HG02885 (cell line): ENCODE measurements at regions not wholly inside any gene's neighbourhood (a gene's known extent, or its start where the extent isn't known, plus 50 kb on each side); places are given as distances from the start of the nearest gene placed in this dataset.
A peak's percentile ranks its signal among the peaks of the same experiment; 100 is the strongest.
"Not testable (repeated sequence)": the region's sequence is repeated elsewhere in the genome, so short reads cannot be mapped to it uniquely, and the experiment has no call there.

Experiments used
- ATAC-seq: cut with Tn5 transposase; IDR thresholded peaks from one replicate; pipeline ENCODE4 v1.9.1; 2021; ENCODE audit warnings: mild to moderate bottlenecking; ENCODE audit not compliant: unreplicated experiment, poor library complexity

DNA sequence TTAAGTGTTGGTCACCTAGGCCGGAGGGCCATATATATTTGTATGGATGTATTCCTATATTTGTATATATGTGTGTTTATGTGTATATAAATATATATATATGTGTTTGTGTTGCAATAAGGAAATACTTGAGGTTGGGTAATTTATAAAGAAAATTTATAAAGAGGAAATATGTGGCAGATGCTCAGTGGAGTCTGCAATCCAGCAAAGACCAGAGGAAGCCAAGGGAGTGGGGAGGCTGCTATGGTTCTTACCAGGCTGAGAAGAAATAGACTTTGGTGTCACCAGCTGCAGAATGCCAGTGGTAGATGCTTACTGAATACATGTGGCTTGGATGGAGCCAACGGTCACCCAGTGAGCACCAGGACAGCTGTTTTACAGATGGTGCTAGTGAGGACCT lies 97.4 kb upstream of the ELOVL5 start:
- ATAC-seq = no peak

DNA sequence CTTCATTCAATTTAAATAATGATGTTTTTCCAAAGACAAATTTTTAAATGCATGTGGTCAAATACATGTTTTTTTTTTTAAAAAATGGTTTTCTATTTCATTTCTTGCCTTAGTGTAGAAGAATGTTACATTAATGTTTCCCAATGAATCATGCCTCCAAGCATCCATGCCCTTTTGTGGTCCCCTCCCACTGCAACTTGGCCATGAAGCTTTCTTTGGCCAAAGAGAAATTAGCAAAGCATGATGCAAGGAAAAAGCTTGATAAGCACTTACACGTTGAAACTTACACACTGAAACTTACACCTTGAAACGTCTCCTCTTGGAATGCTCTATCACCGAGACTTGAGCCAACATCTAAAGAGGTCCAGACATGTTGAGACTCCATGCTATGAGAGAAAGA lies 93.0 kb upstream of the ELOVL5 start:
- no peak for ATAC-seq

- no peak for ATAC-seq
Observed at GRCh38 chr6:53441035-53441493, 92.3 kb upstream of the ELOVL5 start.

DNA sequence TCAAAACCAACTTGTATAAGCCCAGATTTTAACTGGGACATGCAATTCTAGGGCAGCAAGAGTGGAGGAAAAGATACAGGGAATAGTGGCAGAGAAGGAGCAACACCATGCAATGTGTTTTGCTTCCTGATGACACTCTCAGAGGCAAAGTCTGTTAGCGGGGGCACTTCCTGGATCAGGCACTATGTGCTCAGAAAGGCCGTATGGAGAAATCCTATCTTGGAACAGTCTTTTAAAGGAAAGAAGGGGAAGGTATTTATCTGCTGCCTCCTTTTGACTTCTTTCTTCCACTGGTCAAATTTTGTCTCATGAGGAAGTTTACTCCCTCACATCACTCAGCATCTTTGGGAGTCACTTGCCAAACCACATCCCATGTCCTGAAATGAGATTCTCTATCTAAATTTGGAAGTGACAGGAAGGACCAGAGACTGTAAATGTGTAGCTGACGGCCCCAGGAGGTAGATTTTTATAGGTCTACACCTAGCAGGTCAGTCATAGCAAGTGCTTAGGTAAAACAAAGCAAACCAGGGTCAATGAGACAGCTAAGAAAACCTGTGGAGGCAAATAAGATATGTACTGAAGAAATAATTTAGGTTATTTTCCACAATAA lies 91.7 kb upstream of the ELOVL5 start:
- ATAC-seq = no peak

DNA sequence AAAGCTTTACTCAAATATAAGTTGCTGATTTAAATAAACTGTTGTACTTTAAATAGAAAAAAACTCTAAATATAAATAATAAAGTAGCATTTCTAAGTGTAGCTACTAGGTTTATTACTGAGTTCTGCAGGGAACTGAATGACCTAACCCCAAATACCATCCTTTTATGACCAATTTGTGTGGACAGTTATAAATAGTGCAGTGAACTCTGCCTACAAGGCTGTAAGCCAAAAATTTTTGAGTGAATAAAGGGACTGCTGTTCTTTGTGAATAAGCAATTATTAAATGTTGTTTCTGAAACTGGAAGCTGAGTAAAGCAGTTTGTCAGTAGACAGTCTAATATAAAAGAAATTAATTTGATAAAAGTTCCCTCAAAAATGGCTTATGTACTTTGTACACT lies 90.8 kb upstream of the ELOVL5 start:
- no peak for ATAC-seq

DNA sequence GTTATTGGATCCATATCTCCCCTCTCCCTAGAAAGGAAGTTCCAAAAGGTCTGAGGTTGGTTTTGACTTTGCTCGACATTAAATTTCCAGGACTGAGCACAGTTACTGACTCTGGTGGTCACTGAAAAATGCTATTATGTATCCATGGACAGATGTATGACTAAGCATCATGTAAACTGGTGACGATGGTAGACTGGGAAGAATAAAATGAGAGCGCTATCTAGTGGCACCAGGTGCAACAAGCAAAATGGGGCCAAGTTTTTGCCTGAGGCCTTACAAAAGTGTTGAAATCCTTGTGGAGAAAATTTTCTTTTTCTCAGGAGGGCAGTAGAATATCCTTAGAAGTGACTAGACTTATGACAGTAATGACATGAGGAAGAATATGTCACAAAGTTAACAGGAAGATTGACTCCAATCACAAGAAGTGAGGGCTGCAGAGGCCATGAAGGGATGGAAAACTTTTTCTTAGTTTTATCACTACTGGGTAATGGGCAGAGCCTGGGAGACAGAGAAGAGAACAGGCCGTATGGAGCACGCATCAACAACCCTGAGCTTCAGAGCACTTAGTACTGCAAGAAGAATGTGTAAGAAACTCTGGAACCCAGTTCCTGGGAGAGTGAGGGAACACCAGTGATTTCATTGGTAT lies 88.9 kb upstream of the ELOVL5 start:
- ATAC-seq = peak; percentile 61

GRCh38 chr6:53436526-53437303 lies 88.0 kb upstream of the ELOVL5 start:
- peak; percentile 22 for ATAC-seq

DNA sequence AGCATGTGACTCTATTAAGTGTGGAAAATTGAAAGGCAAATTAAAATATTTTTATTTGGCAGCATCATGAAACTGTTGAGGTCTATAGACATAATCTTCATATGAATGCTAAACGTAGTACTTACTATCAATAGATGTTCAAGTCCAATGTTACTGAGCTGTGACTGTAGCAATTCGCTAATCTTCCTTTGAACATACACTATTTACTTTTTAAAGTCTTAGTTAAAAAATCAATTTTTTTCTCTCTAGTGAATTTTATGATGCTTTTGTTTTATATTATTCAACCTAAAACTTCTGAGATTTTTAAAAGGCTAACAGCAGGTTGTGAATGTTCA lies 85.2 kb upstream of the ELOVL5 start:
- no peak for ATAC-seq

DNA sequence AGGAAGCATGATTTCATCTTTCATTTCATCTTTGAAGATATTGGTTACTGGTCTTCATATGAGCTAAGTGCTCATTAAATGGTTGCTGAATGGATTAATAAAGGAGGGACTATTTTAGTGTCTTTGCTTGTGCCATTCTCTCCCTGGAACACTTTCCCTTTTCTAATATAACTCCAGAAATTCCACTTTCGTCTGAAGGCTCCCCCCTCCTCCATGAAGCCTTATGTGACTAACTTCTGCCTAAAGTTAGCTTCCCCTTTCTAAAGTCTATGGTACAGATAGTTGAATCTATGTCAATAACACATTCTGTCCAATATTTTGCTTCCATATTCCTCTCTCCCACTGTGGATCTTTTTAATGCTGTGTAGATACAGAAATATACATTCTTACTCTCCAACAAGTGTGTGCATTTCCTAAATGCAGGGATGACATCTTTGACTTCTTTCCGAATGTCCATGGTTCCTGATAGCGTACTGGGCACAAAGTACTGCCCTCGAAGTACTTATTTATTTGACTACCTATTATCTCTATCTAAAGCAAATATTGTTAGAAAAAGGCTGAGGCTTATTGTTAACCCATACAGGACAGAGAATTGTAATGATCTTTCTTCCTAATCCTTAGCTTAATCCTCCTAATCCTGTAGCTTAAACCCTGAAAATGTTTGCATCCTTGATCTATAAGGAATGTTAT lies 84.7 kb upstream of the ELOVL5 start:
- no peak for ATAC-seq

DNA sequence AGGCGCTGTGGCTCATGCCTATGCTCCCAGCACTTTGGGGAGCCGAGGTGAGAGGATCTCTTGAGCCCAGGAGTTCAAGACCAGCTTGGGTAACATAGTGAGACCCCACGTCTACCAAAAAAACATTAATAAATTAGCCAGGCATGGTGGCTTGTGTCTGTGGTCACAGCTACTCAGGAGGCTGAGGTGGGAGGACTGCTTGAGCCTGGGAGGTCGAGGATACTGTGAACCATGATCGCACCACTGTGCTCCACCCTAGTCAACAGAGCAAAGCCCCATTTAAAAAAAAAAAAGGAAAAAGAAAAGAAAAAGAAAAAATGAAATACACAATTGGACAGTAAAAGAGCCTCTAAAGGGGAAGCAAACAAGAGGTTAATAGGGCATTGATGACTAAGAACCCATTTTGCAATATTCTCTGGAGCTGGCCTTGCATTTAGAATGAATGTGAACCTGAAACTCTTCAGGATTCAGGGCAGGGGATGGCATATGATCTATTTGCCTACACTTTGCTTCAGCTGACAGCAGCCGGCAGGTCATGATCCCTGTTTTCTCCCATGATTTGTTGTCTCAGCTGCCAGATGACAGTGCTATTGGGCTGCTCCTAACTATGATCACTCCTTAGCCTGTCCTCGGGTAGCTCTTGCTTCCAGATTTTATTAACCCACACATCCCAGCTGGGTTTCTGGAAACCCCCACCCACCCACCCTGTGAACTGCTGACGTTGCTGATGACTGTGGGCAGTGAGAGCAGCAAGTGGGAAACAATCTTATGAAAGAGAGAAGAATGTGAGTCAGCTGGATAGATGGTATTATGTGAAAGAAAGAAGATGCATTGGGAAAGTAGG lies 83.8 kb upstream of the ELOVL5 start:
- ATAC-seq = no peak

DNA sequence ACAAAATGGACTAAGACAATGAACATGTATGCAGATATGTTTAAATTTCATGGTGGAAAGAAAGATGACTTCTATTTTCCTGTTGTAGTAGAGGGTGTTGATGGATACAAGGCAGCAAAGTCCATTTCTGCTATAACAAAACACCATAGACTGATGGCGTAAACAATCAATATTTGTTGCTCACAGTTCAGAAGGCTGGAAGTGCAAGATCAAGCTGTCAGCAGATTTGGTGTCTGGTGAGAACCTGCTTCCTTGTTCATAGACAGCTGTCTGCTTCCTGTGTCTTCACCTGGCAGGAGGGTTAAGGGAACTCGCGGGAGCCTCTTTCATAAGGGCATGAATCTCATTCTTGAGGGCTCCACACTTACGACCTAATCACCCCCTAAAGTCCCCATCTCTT lies 83.0 kb upstream of the ELOVL5 start:
- no peak for ATAC-seq

DNA sequence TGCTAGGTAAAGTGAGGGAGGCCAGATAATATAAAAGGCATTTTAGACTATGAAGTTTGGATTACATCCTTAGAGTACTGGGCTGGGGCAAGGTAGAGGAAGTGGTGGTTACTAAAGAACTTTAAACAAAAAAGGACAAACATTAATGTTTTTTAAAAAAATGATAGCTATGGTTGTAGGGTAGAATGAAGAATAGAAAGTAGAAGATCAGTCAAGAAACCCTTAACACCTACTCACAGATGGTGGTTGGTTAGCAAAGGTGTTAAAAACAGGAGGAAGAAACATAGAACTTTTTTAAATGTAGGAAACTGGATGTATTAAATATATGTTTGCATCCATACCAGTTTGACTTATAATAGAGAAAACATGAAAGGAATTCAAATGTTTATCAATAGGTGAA lies 80.7 kb upstream of the ELOVL5 start:
- no peak for ATAC-seq

DNA sequence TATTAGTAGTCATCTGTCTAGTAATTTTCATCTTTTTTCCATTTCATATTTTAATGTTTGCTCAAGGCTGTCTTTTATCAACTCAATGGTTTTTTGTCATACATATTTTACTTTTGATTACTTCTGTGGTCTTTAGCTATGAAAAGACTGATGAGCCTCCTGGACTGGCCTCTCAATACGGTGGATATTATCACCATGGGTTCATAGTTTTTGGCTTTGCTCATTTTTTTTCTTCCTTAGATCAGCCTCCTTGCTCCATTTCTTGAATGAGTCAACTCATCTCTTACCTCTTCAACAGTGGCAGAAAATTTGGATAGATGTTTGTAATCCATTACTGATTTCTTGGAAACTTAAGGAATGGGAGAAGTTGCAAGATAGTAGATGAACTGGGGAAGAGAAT lies 80.1 kb upstream of the ELOVL5 start:
- ATAC-seq = no peak

DNA sequence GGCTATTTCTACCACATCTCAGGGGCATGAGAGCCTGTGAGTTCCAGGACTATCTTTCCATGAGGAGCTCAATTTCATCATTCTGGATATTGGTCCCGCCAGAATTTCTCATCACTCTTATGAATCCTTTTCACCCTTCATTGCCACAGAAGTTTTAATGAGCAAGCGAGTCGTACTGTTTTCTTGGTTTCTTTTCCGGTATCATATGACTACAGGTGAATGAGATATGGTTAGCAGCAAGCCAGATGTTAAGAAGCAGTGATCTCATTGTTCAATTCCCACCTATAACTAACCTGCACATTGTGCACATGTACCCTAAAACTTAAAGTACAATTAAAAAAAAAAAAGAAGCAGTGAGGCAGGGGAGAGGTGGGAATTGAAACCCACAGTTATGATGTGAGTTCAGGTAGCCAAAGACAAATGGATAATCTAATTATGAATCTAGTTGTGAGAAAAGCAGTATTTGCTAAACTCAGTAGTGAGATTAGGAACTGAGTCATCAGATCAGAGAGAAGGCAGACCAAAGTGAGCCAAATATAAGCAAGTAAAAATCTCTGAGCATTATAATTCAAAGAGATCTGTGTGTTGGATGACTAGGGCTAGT lies 78.0 kb upstream of the ELOVL5 start:
- peak; percentile 94 for ATAC-seq

DNA sequence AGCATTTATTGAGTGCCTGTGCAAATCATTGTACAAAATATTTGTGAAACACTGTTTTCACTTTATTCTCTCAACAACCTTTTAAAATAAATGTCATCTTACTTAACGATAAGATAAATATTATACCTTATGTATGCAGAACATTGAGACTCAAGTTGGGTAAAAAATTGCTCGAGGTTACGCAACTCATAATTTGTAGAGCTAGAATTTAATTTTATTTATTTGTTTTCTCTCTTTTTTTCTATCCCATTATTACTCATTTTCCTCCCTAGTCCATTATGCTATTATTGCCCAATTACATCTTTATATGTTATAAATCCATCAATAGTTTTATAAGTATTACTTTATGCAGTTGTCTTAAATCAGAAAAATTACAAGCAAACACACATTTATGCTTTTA lies 77.4 kb upstream of the ELOVL5 start:
- no peak for ATAC-seq

DNA sequence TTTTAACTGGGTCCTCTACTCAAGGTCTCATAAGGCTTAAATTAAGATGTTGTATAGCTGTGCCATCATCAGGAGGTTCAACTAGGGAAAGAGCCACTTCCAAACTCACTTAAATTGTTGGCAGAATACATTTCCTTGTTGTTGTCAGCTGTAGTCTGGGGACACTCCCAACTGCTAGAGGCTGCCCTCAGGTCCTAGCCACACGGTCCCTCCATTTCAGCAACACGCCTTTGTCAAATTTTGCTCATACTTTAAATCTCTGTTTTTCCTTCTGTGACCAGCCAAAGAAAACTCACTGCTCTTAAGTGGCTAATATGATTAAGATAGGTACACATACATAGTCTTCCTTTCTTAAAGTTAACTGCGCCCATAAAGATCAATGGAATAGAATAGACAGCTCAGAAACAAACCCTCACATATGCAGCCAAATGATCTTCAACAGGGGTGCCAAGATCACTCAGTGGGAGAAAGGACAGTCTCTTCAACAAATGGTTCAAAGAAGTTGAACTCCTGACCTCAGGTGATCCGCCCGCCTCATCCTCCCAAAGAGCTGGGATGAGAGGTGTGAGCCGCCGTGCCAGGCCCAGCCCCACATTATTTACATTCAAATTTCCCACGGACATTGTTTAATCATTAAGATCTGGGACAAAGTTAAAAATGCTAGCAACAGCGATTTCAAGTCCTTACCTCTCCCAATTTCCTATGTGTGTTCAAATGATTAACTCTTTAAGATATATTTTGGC lies 76.4 kb upstream of the ELOVL5 start:
- no peak for ATAC-seq

GRCh38 chr6:53424300-53424699 lies 75.5 kb upstream of the ELOVL5 start:
- ATAC-seq = no peak

DNA sequence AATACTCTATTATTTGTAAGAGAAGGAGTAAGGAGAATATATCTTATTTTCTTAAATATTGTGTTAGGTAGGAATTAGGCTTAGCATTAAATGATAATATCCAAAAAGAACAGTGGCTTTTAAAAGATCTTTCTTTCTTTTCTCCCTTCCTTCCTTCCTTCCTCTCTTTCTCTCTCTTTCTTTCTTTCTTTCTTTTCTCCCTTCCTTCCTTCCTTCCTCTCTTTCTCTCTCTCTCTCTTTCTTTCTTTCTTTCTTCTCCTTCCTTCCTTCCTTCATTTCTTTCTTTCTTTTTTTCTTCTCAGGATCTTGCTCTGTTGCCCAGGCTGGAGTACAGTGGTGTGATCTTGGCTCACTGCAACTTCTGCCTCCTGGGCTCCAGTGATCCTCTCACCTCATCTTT lies 74.8 kb upstream of the ELOVL5 start:
- ATAC-seq = not testable (repeated sequence)

- no peak for ATAC-seq
Observed at GRCh38 chr6:53419026-53419425, 70.3 kb upstream of the ELOVL5 start.
